WTC11 (cell line): ENCODE measurements at regions not wholly inside any gene's neighbourhood (a gene's known extent, or its start where the extent isn't known, plus 50 kb on each side); places are given as distances from the start of the nearest gene placed in this dataset.

Experiments used
- ATAC-seq: fragments of 200-7000 bp; cut with Tn5 transposase; 2 replicates; pipeline ENCODE4 v1.10.0; 2021; ENCODE audit warnings: mild to moderate bottlenecking, moderate library complexity
- CTCF ChIA-PET: fragments of 300-600 bp; sonication (Branson Sonifier 250); formaldehyde crosslinking; loops from one replicate; lab custom pipeline; 2021; ENCODE audit warnings: antibody characterized with exemption; lab: Charles Lee
- POLR2A ChIA-PET: fragments of 350-600 bp; sonication (Branson Sonifier 250); formaldehyde crosslinking; loops from one replicate; lab custom pipeline; 2021; ENCODE audit warnings: antibody characterized with exemption; lab: Charles Lee
- DNase-seq: peaks from one replicate; pipeline ENCODE4 v3.0.0; 2021; ENCODE audit warnings: low spot score
- H3K27ac Mint-ChIP-seq: 2 replicates; pipeline ENCODE4 v1.8.0; 2021; ENCODE audit warnings: mixed read lengths
- H3K27me3 Mint-ChIP-seq: 2 replicates; pipeline ENCODE4 v1.8.0; 2021; ENCODE audit warnings: low read depth, mild to moderate bottlenecking, moderate library complexity, mixed read lengths
- H3K36me3 Mint-ChIP-seq: 2 replicates; pipeline ENCODE4 v1.8.0; 2021; ENCODE audit warnings: mixed read lengths
- H3K4me1 Mint-ChIP-seq: 2 replicates; pipeline ENCODE4 v1.8.0; 2022; ENCODE audit warnings: mixed read lengths
- H3K4me3 Mint-ChIP-seq: 2 replicates; pipeline ENCODE4 v1.8.0; 2021; ENCODE audit warnings: mild to moderate bottlenecking, moderate library complexity, mixed read lengths
- H3K9me3 Mint-ChIP-seq: 2 replicates; pipeline ENCODE4 v1.8.0; 2021; ENCODE audit warnings: mixed read lengths
- CREB1 ChIP-seq: sonication (generic); formaldehyde crosslinking; IDR thresholded peaks from 2 replicates; pipeline ENCODE4 v1.8.0; 2023; ENCODE audit warnings: mild to moderate bottlenecking, missing genetic modification reagents
- ESRRA ChIP-seq: sonication (generic); formaldehyde crosslinking; IDR thresholded peaks from 2 replicates; pipeline ENCODE4 v1.8.1; 2022; ENCODE audit warnings: mild to moderate bottlenecking, missing genetic modification reagents, borderline replicate concordance
- FOXP1 ChIP-seq: sonication (generic); formaldehyde crosslinking; IDR thresholded peaks from 2 replicates; pipeline ENCODE4 v1.8.0; 2022; ENCODE audit warnings: missing genetic modification reagents, mild to moderate bottlenecking, moderate library complexity, borderline replicate concordance
- JUN ChIP-seq: sonication (generic); formaldehyde crosslinking; IDR thresholded peaks from 2 replicates; pipeline ENCODE4 v1.8.0; 2023; ENCODE audit warnings: mild to moderate bottlenecking, missing genetic modification reagents
- NFYB ChIP-seq: sonication (generic); formaldehyde crosslinking; conservative IDR thresholded peaks from 2 replicates; pipeline ENCODE4 v1.8.0; 2022; ENCODE audit warnings: low read depth, missing genetic modification reagents
- NR3C1 ChIP-seq: sonication (generic); formaldehyde crosslinking; conservative IDR thresholded peaks from 2 replicates; pipeline ENCODE4 v1.8.1; 2023; ENCODE audit warnings: low read depth, mild to moderate bottlenecking, missing genetic modification reagents
- OVOL2 ChIP-seq: fragments of 250-450 bp; sonication (Bioruptor Pico); IDR thresholded peaks from 2 replicates; pipeline ENCODE4 v1.9.0; 2021; ENCODE audit warnings: mild to moderate bottlenecking, borderline replicate concordance
- SOX15 ChIP-seq: fragments of 250-450 bp; sonication (Bioruptor Pico); IDR thresholded peaks from 2 replicates; pipeline ENCODE4 v1.9.0; 2021; ENCODE audit warnings: mild to moderate bottlenecking
- ZNF423 ChIP-seq: fragments of 250-450 bp; sonication (Bioruptor Pico); IDR thresholded peaks from 2 replicates; pipeline ENCODE4 v2.1.2; 2022; ENCODE audit warnings: mild to moderate bottlenecking, moderate library complexity
- TF ChIP-seq, protein P1 (sequence below): sonication (generic); formaldehyde crosslinking; conservative IDR thresholded peaks from 2 replicates; pipeline ENCODE4 v1.8.1; 2022; ENCODE audit warnings: mild to moderate bottlenecking, missing genetic modification reagents
- TF ChIP-seq, protein P2 (sequence below): sonication (generic); formaldehyde crosslinking; IDR thresholded peaks from 2 replicates; pipeline ENCODE4 v1.8.0; 2022; ENCODE audit warnings: mild to moderate bottlenecking, missing genetic modification reagents
- TF ChIP-seq, protein P3 (sequence below): fragments of 200-600 bp; IDR thresholded peaks from 2 replicates; pipeline ENCODE4 v1.8.0; 2022; ENCODE audit warnings: antibody characterized with exemption
- TF ChIP-seq, protein P4 (sequence below): sonication (generic); formaldehyde crosslinking; IDR thresholded peaks from 2 replicates; pipeline ENCODE4 v1.8.1; 2023; ENCODE audit warnings: mild to moderate bottlenecking, missing genetic modification reagents
- TF ChIP-seq, protein P5 (sequence below): sonication (generic); formaldehyde crosslinking; IDR thresholded peaks from 2 replicates; pipeline ENCODE4 v1.8.1; 2022; ENCODE audit warnings: mild to moderate bottlenecking, missing genetic modification reagents, moderate library complexity, borderline replicate concordance
- TF ChIP-seq, protein P6 (sequence below): fragments of 250-450 bp; sonication (Bioruptor Pico); IDR thresholded peaks from 2 replicates; pipeline ENCODE4 v1.9.0; 2021; ENCODE audit warnings: mild to moderate bottlenecking
- TF ChIP-seq, protein P7 (sequence below): sonication (generic); formaldehyde crosslinking; IDR thresholded peaks from 2 replicates; pipeline ENCODE4 v1.8.0; 2022; ENCODE audit warnings: mild to moderate bottlenecking, missing genetic modification reagents
- TF ChIP-seq, protein P8 (sequence below): fragments of 250-450 bp; sonication (Bioruptor Pico); conservative IDR thresholded peaks from 2 replicates; pipeline ENCODE4 v1.9.0; 2021; ENCODE audit warnings: mild to moderate bottlenecking

DNA sequence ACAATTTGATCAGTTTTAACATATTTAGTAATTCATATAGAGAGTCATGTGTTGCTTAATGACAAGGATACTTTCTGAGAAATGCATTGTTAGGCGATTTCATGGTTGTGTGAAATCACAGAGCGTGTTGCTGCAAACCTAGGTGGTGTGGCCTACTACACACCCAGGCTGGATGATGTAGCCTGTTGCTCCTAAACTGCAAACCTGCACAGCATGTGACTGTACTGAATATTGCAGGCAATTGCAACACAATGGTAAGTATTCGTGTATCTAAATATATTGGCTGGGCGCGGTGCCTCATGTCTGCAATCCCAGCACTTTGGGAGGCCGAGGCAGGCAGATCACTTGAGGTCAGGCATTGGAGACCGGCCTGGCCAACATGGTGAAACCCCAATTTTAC, 73.7 kb upstream of the BAIAP2L1 start:
- no peak for DNase-seq
- ChIA-PET POLR2A (no interaction called here), CTCF (no interaction called here)
- H3K36me3 Mint-ChIP-seq = no peaks in the 10 kb centered on the region
- no peak overlapping the region for H3K4me3 Mint-ChIP-seq
- H3K4me1 Mint-ChIP-seq = peaks cover 19% of the 10 kb centered on the region
- no peak overlapping the region for H3K27ac Mint-ChIP-seq
- H3K9me3 Mint-ChIP-seq = no peaks in the 10 kb centered on the region
- no peak for ATAC-seq
- peaks cover 11% of the 10 kb centered on the region for H3K27me3 Mint-ChIP-seq
- TF ChIP-seq CREB1 = no peak
- TF ChIP-seq, protein P1, sequence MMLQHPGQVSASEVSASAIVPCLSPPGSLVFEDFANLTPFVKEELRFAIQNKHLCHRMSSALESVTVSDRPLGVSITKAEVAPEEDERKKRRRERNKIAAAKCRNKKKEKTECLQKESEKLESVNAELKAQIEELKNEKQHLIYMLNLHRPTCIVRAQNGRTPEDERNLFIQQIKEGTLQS (CRISPR knock-in tag) = no peak
- no peak for TF ChIP-seq ESRRA
- TF ChIP-seq, protein P2, sequence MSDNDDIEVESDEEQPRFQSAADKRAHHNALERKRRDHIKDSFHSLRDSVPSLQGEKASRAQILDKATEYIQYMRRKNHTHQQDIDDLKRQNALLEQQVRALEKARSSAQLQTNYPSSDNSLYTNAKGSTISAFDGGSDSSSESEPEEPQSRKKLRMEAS (CRISPR knock-in tag) = no peak
- TF ChIP-seq, protein P3, sequence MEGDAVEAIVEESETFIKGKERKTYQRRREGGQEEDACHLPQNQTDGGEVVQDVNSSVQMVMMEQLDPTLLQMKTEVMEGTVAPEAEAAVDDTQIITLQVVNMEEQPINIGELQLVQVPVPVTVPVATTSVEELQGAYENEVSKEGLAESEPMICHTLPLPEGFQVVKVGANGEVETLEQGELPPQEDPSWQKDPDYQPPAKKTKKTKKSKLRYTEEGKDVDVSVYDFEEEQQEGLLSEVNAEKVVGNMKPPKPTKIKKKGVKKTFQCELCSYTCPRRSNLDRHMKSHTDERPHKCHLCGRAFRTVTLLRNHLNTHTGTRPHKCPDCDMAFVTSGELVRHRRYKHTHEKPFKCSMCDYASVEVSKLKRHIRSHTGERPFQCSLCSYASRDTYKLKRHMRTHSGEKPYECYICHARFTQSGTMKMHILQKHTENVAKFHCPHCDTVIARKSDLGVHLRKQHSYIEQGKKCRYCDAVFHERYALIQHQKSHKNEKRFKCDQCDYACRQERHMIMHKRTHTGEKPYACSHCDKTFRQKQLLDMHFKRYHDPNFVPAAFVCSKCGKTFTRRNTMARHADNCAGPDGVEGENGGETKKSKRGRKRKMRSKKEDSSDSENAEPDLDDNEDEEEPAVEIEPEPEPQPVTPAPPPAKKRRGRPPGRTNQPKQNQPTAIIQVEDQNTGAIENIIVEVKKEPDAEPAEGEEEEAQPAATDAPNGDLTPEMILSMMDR = no peak
- no peak for TF ChIP-seq NR3C1 (CRISPR knock-in tag)
- TF ChIP-seq OVOL2 (CRISPR knock-in tag) = no peak
- TF ChIP-seq, protein P4, sequence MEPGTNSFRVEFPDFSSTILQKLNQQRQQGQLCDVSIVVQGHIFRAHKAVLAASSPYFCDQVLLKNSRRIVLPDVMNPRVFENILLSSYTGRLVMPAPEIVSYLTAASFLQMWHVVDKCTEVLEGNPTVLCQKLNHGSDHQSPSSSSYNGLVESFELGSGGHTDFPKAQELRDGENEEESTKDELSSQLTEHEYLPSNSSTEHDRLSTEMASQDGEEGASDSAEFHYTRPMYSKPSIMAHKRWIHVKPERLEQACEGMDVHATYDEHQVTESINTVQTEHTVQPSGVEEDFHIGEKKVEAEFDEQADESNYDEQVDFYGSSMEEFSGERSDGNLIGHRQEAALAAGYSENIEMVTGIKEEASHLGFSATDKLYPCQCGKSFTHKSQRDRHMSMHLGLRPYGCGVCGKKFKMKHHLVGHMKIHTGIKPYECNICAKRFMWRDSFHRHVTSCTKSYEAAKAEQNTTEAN (CRISPR knock-in tag) = no peak
- TF ChIP-seq FOXP1 = no peak
- TF ChIP-seq NFYB (CRISPR knock-in tag) = no peak
- TF ChIP-seq ZNF423 (CRISPR knock-in tag) = no peak
- TF ChIP-seq SOX15 (CRISPR knock-in tag) = no peak
- TF ChIP-seq, protein P5, sequence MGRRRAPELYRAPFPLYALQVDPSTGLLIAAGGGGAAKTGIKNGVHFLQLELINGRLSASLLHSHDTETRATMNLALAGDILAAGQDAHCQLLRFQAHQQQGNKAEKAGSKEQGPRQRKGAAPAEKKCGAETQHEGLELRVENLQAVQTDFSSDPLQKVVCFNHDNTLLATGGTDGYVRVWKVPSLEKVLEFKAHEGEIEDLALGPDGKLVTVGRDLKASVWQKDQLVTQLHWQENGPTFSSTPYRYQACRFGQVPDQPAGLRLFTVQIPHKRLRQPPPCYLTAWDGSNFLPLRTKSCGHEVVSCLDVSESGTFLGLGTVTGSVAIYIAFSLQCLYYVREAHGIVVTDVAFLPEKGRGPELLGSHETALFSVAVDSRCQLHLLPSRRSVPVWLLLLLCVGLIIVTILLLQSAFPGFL (CRISPR knock-in tag) = no peak
- TF ChIP-seq, protein P6, sequence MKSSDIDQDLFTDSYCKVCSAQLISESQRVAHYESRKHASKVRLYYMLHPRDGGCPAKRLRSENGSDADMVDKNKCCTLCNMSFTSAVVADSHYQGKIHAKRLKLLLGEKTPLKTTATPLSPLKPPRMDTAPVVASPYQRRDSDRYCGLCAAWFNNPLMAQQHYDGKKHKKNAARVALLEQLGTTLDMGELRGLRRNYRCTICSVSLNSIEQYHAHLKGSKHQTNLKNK (CRISPR knock-in tag) = no peak
- TF ChIP-seq, protein P7, sequence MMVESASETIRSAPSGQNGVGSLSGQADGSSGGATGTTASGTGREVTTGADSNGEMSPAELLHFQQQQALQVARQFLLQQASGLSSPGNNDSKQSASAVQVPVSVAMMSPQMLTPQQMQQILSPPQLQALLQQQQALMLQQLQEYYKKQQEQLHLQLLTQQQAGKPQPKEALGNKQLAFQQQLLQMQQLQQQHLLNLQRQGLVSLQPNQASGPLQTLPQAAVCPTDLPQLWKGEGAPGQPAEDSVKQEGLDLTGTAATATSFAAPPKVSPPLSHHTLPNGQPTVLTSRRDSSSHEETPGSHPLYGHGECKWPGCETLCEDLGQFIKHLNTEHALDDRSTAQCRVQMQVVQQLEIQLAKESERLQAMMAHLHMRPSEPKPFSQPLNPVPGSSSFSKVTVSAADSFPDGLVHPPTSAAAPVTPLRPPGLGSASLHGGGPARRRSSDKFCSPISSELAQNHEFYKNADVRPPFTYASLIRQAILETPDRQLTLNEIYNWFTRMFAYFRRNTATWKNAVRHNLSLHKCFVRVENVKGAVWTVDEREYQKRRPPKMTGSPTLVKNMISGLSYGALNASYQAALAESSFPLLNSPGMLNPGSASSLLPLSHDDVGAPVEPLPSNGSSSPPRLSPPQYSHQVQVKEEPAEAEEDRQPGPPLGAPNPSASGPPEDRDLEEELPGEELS (CRISPR knock-in tag) = no peak
- TF ChIP-seq, protein P8, sequence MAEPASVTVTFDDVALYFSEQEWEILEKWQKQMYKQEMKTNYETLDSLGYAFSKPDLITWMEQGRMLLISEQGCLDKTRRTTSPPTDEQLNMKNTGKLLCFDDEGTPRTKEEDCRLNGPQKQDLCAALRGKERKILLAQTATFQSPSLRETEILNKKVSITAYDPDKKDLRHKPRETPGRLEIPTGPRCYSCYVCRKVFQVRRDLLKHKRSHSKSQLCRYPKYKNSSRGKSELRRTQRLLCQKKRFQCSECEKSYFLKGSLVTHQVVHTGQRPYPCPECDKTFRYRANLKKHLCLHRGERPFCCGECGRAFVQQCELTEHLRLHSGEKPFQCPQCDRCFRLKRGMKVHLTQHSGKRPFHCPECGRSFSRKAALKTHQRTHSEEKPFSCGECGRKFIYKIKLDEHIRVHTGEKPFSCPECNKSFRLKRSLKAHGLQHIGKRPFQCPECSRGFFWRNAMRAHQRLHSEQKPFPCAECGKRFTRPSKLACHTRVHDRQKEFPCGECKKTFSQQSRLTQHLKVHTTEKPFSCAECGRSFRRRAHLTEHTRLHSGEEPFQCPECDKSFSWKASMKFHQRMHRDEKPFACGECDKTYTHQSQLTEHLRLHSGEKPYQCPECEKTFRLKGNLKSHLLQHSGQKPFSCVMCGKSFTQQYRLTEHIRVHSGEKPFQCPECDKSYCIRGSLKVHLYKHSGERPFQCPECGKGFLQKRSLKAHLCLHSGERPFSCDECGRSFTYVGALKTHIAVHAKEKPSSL (CRISPR knock-in tag) = no peak
- TF ChIP-seq JUN = no peak
